ENCODE measurements at regions not wholly inside any gene's neighbourhood (a gene's known extent, or its start where the extent isn't known, plus 50 kb on each side); places are given as distances from the start of the nearest gene placed in this dataset.

- TF ChIP-seq CTCF (conservative IDR thresholded peaks at IDR 0.05; ENCODE audit: low read depth, low read length), result no peak
- TF ChIP-seq EZH2 (IDR thresholded peaks at IDR 0.05; ENCODE audit: low read length, unreplicated experiment), result no peak
- TF ChIP-seq EZH2phosphoT487 (IDR thresholded peaks at IDR 0.05; ENCODE audit: borderline replicate concordance, low read length), result no peak
Observed at GRCh38 chr2:117738991-117739839, 75.3 kb upstream of the DDX18 start.

All from PC-3 (cell line).